ENCODE measurements at regions not wholly inside any gene's neighbourhood (a gene's known extent, or its start where the extent isn't known, plus 50 kb on each side); places are given as distances from the start of the nearest gene placed in this dataset.

DNA sequence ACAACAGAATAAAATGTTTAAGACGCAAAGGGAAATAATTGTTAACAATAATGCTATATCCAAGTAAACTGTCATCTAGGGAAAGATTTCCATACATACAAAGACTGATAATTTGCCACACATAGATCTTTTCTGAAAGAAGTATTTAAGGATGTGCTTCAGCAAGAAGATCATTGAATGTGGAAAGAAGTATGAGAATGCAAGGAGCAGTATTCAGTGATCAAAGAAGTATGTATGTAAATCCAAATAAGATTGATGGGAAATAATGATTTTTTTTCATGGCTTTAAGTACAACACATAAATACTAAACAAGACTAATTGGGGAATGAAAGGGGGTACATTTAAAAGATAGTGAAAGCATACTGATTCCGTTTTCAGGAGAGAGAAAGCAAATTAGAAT is 410.4 kb upstream of the HS6ST1 start:
- Histone ChIP-seq H3K4me3 (ENCODE audit: low read depth, low read length) (no peak overlapping the region), H3K4me1 (peaks cover 7% of the 10 kb centered on the region; the same call in 1 of the 2 replicates), H3K27me3 (no peaks in the 10 kb centered on the region), H3K36me3 (no peaks in the 10 kb centered on the region), H3K9me3 (no peaks in the 10 kb centered on the region)
- TF ChIP-seq, protein P1, sequence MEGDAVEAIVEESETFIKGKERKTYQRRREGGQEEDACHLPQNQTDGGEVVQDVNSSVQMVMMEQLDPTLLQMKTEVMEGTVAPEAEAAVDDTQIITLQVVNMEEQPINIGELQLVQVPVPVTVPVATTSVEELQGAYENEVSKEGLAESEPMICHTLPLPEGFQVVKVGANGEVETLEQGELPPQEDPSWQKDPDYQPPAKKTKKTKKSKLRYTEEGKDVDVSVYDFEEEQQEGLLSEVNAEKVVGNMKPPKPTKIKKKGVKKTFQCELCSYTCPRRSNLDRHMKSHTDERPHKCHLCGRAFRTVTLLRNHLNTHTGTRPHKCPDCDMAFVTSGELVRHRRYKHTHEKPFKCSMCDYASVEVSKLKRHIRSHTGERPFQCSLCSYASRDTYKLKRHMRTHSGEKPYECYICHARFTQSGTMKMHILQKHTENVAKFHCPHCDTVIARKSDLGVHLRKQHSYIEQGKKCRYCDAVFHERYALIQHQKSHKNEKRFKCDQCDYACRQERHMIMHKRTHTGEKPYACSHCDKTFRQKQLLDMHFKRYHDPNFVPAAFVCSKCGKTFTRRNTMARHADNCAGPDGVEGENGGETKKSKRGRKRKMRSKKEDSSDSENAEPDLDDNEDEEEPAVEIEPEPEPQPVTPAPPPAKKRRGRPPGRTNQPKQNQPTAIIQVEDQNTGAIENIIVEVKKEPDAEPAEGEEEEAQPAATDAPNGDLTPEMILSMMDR (IDR thresholded peaks at IDR 0.05; ENCODE audit: low read depth, low read length): no peak
- DNase-seq: no peak

DNA sequence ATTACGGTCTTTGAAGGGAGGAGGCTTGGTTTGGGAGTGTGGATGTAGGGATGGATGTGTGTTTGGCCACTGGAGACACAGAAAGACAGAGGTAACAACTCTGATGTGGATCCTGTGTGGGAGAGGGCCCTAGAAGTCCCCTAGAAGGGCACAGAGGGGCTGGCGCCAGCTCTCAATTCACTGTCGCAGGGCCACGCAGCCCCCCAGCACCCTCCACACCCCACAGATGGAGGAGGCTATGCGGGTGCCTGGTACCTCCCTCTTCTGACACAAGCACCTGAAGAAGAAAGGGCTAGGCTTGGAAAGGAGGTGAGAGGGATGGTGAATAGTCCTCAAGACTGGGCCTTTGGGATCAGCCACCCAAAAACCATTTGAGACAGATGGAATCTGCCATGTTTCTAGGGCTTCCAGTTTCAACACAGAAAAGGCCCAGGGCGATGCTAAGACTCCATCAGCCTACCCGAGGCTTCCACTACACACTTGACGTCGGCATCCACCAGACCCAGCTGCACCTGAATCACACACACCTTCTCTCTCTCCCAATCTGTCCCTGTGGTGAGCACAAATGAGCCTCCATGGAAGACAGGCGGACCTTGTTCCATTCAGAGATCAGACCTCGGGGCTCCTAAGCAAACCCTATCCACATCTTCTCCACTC is 413.5 kb upstream of the HS6ST1 start:
- peaks cover 7% of the 10 kb centered on the region; the same call in 1 of the 2 replicates for H3K4me1 ChIP-seq
- no peak overlapping the region for H3K4me3 ChIP-seq (ENCODE audit: low read depth, low read length)
- no peaks in the 10 kb centered on the region for H3K36me3 ChIP-seq
- H3K27me3 ChIP-seq: no peaks in the 10 kb centered on the region
- no peaks in the 10 kb centered on the region for H3K9me3 ChIP-seq
- DNase-seq: no peak
- TF ChIP-seq, protein P1 (IDR thresholded peaks at IDR 0.05; ENCODE audit: low read depth, low read length): no peak

DNA sequence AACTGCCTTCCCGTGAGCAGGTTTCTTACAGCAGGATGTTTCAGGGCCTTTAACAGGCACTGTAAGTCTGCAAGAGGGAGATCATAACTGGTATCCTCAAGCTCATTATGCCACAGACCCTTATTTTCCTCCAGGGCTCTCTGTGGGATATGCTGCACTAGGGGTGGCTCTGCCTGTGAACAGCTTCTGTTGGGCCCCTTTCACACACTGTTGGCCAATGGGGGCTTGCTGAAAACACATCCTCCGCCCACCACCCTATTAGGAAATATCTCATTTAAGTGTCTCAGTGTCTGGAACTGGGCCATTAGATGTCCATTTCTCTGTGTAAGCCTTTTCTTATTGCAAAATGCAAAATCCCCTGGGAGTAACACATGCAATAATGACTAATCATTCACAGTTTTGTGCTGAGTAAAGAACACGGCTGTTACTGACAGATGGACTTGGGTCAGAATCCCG is 414.3 kb upstream of the HS6ST1 start:
- Histone ChIP-seq H3K4me3 (ENCODE audit: low read depth, low read length) (no peak overlapping the region), H3K4me1 (peaks cover 7% of the 10 kb centered on the region; the same call in 1 of the 2 replicates), H3K9me3 (no peaks in the 10 kb centered on the region), H3K36me3 (no peaks in the 10 kb centered on the region), H3K27me3 (no peaks in the 10 kb centered on the region)
- no peak for DNase-seq
- TF ChIP-seq, protein P1 (IDR thresholded peaks at IDR 0.05; ENCODE audit: low read depth, low read length): no peak

DNA sequence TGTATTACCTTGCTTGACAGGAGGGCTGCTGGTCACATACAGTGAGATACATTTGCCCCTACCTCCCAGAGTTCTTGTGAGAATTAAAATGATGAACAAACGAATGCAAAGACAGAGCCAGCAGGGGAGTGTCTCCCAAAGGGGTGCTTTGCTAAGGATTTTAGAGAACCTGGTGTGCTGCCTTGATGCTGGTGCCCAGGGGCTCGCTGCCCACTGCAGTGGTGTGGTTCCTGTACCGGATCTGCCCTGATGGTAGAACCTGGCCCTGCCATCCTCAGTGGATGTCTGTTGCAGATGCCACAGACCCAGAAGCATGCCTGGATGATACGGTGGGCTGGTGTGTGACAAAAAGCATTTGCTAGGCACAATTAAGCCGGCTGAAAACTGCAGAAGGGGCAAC is 414.8 kb upstream of the HS6ST1 start:
- TF ChIP-seq, protein P1 (IDR thresholded peaks at IDR 0.05; ENCODE audit: low read depth, low read length): no peak
- H3K4me1 ChIP-seq: peaks cover 7% of the 10 kb centered on the region; the same call in 1 of the 2 replicates

DNA sequence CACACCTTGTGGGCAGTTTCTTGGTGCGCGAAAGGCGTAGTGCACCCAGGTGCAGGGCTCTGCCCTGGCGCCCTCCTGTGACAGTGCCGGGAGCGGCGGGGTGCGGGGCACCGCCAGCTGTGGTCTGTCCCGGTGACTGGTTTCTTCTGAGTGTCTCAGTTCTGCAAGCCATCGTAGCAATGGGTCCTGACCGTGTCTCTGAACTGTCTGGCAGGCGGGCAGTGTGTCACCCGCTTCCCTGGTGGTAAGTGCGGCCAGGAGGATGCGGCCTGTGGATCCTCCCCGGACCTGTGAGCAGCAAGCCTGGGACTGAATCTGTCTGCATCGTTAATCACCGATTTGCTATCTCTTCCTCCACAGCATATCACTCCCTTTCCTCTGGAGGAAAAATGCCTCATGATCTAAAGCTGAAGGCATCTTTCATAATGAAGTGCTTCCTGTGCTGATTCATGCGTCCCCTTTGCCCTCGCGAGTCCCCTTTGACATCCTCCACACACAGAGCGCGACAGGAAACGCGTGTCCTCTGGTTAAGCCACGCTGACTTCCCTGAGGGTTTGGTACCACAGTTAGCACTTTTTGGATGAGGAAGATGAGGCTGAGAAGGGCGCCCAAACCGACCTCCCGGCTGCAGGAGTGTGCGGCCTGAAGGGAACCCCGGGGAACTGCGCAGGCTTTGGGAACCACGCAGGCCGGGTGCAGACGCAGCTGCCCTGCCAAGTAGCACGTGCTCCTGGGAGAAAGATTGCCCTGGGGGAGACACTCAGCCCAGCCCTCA is 416.0 kb upstream of the HS6ST1 start:
- Histone ChIP-seq H3K4me3 (ENCODE audit: low read depth, low read length) (no peak overlapping the region), H3K4me1 (peaks cover 7% of the 10 kb centered on the region; the same call in 1 of the 2 replicates), H3K27me3 (no peaks in the 10 kb centered on the region), H3K9me3 (no peaks in the 10 kb centered on the region), H3K36me3 (no peaks in the 10 kb centered on the region)
- no peak for DNase-seq
- TF ChIP-seq, protein P1 (IDR thresholded peaks at IDR 0.05; ENCODE audit: low read depth, low read length): no peak

More for the DNA sequence above, 414.8 kb upstream of the HS6ST1 start:
- Histone ChIP-seq H3K9me3 (no peaks in the 10 kb centered on the region), H3K4me3 (ENCODE audit: low read depth, low read length) (no peak overlapping the region), H3K36me3 (no peaks in the 10 kb centered on the region), H3K27me3 (no peaks in the 10 kb centered on the region)
- no peak for DNase-seq
